DOHH2 (cell line): ENCODE measurements at regions not wholly inside any gene's neighbourhood (a gene's known extent, or its start where the extent isn't known, plus 50 kb on each side); places are given as distances from the start of the nearest gene placed in this dataset.

Experiments used
- EZH2phosphoT487 ChIP-seq: fragments of 200-600 bp; sonication (generic); IDR thresholded peaks from 2 replicates; pipeline ENCODE4 v1.6.1; 2017; ENCODE audit warnings: borderline replicate concordance, mild to moderate bottlenecking, antibody characterized with exemption, low read length, moderate library complexity, mixed read lengths
- TF ChIP-seq, protein P1 (sequence below): fragments of 200-600 bp; sonication (generic); IDR thresholded peaks from one replicate; pipeline ENCODE4 v1.5.1; 2014; ENCODE audit warnings: antibody characterized with exemption, mild to moderate bottlenecking, low read depth, low read length; ENCODE audit not compliant: poor library complexity, severe bottlenecking

DNA sequence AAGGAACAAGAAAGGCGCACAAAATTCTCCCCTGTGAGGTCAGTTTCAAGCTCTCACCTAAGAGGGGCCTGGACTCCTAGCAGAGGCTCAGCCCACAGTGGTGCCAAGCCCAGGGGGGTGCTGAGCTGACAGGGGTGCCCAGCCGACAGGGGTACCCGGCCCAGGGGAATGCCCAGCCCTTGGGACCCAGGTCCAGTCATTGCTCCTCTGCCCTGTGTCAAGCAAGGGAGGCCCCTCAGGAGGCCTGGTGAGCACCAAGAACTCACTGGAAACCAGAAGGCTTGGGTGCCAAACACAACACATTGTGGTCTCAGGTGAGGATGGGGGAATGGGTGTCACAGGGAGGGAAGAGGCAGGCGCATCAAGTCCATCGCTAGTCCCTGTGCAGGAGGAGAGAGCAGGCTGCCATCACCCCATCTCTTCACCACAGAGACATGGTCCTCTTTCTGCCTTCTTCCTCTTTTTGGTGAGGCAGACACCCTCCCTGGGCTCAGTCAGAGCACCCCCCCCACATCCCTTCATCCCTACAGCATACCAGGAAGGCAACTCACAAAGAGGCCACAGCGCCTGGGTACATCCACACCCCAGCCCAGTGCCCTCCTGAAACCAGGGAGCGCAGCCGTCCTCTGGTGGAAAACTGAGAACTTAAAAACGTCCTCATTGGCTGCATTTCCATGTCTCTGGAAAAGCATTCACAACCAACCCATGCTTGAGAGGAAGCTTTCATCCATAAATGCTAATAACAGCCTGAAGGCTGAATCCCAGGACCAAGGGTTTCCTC is 111.3 kb downstream of the BANF2 start:
- TF ChIP-seq, protein P1, sequence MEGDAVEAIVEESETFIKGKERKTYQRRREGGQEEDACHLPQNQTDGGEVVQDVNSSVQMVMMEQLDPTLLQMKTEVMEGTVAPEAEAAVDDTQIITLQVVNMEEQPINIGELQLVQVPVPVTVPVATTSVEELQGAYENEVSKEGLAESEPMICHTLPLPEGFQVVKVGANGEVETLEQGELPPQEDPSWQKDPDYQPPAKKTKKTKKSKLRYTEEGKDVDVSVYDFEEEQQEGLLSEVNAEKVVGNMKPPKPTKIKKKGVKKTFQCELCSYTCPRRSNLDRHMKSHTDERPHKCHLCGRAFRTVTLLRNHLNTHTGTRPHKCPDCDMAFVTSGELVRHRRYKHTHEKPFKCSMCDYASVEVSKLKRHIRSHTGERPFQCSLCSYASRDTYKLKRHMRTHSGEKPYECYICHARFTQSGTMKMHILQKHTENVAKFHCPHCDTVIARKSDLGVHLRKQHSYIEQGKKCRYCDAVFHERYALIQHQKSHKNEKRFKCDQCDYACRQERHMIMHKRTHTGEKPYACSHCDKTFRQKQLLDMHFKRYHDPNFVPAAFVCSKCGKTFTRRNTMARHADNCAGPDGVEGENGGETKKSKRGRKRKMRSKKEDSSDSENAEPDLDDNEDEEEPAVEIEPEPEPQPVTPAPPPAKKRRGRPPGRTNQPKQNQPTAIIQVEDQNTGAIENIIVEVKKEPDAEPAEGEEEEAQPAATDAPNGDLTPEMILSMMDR = no peak
- no peak for TF ChIP-seq EZH2phosphoT487
